IMR-90 (cell line): ENCODE measurements at regions not wholly inside any gene's neighbourhood (a gene's known extent, or its start where the extent isn't known, plus 50 kb on each side); places are given as distances from the start of the nearest gene placed in this dataset.

Experiments used
- ATAC-seq: fragments of 200-7000 bp; cut with Tn5 transposase; 2 replicates; pipeline ENCODE4 v1.9.1; 2020; ENCODE audit warnings: low read depth, mild to moderate bottlenecking, moderate library complexity
- BruUV-seq: library from RNA; stranded (reverse); fragments of 400-500 nt; replicated peaks from 2 replicates; lab custom pipeline; 2021; lab: Mats Ljungman, UMichigan
- CTCF ChIA-PET: fragments of 300-600 bp; formaldehyde crosslinking; extraction: SDS; loops from one replicate; lab custom pipeline; 2021; ENCODE audit warnings: antibody characterized with exemption; lab: Yijun Ruan, JAX
- POLR2A ChIA-PET: fragments of 300-600 bp; sonication (Branson Sonifier 250); formaldehyde crosslinking; loops from one replicate; lab custom pipeline; 2022; ENCODE audit warnings: antibody characterized with exemption; ENCODE audit not compliant: unreplicated experiment; lab: Charles Lee
- DNase-seq: peaks from one replicate; pipeline ENCODE4 v3.0.0; 2013
- H2AFZ ChIP-seq: replicated peaks from 2 replicates; pipeline ENCODE3; 2013; ENCODE audit warnings: low read length, mild to moderate bottlenecking; ENCODE audit not compliant: poor library complexity
- H2AK5ac ChIP-seq: 2 replicates; pipeline ENCODE4 v1.6.1; 2013; ENCODE audit warnings: low read depth, low read length, inconsistent platforms
- H2AK9ac ChIP-seq: replicated peaks from 2 replicates; pipeline ENCODE3; 2013; ENCODE audit warnings: mild to moderate bottlenecking, low read depth, low read length, moderate library complexity; ENCODE audit not compliant: poor library complexity
- H2BK120ac ChIP-seq: 2 replicates; pipeline ENCODE4 v1.6.1; 2013; ENCODE audit warnings: low read depth, low read length, inconsistent platforms
- H2BK15ac ChIP-seq: 3 replicates; pipeline ENCODE4 v1.6.1; 2013; ENCODE audit warnings: low read depth, low read length, inconsistent platforms
- H2BK20ac ChIP-seq: 2 replicates; pipeline ENCODE4 v1.6.1; 2013; ENCODE audit warnings: low read depth, mild to moderate bottlenecking, inconsistent platforms, low read length, moderate library complexity
- H2BK5ac ChIP-seq: 2 replicates; pipeline ENCODE4 v1.6.1; 2013; ENCODE audit warnings: mild to moderate bottlenecking, low read depth, low read length, inconsistent platforms; ENCODE audit not compliant: poor library complexity, severe bottlenecking
- H3K14ac ChIP-seq: replicated peaks from 2 replicates; pipeline ENCODE4 v1.6.1; 2013; ENCODE audit warnings: low read depth, low read length, inconsistent platforms
- H3K18ac ChIP-seq: 2 replicates; pipeline ENCODE4 v1.6.1; 2013; ENCODE audit warnings: low read depth, low read length, control low read depth
- H3K23ac ChIP-seq: 2 replicates; pipeline ENCODE4 v1.6.1; 2013; ENCODE audit warnings: low read depth, low read length, inconsistent platforms
- H3K27ac ChIP-seq: 2 replicates; pipeline ENCODE4 v1.5.1; 2013; ENCODE audit warnings: mild to moderate bottlenecking, control low read depth, low read length; ENCODE audit not compliant: insufficient read depth
- H3K27me3 ChIP-seq: 2 replicates; pipeline ENCODE4 v1.6.1; 2013; ENCODE audit warnings: low read length; ENCODE audit not compliant: control insufficient read depth, insufficient read depth
- H3K36me3 ChIP-seq: 2 replicates; pipeline ENCODE4 v1.6.1; 2013; ENCODE audit warnings: low read length, mixed read lengths; ENCODE audit not compliant: control insufficient read depth, insufficient read depth
- H3K4ac ChIP-seq: 2 replicates; pipeline ENCODE4 v1.6.1; 2013; ENCODE audit warnings: low read depth, low read length, inconsistent platforms
- H3K4me1 ChIP-seq: 2 replicates; pipeline ENCODE4 v1.6.1; 2013; ENCODE audit warnings: low read length, mixed read lengths; ENCODE audit not compliant: control insufficient read depth, insufficient read depth
- H3K4me2 ChIP-seq: 2 replicates; pipeline ENCODE4 v1.6.1; 2013; ENCODE audit warnings: low read depth, mild to moderate bottlenecking, control low read depth, low read length, moderate library complexity
- H3K4me3 ChIP-seq: 2 replicates; pipeline ENCODE4 v1.5.1; 2013; ENCODE audit warnings: low read depth, mild to moderate bottlenecking, control low read depth, low read length, moderate library complexity; ENCODE audit not compliant: insufficient read depth
- H3K56ac ChIP-seq: 2 replicates; pipeline ENCODE4 v1.6.1; 2013; ENCODE audit warnings: low read length, inconsistent platforms; ENCODE audit not compliant: insufficient read depth; ENCODE audit errors: extremely low read depth
- H3K79me1 ChIP-seq, 2 experiments: 2 replicates each; pipeline ENCODE4 v1.6.1; 2013; ENCODE audit warnings: low read length in 2 of 2, inconsistent platforms in 1 of 2, low read depth in 1 of 2
- H3K9ac ChIP-seq: 2 replicates; pipeline ENCODE4 v1.6.1; 2013; ENCODE audit warnings: low read depth, low read length, control low read depth
- H3K9me1 ChIP-seq: 2 replicates; pipeline ENCODE4 v1.6.1; 2013; ENCODE audit warnings: low read length, inconsistent platforms; ENCODE audit not compliant: insufficient read depth
- H3K9me3 ChIP-seq: 2 replicates; pipeline ENCODE4 v1.6.1; 2013; ENCODE audit warnings: low read length; ENCODE audit not compliant: control insufficient read depth, insufficient read depth
- H4K20me1 ChIP-seq: 2 replicates; pipeline ENCODE4 v1.6.1; 2013; ENCODE audit warnings: low read length, inconsistent platforms; ENCODE audit not compliant: insufficient read depth
- H4K5ac ChIP-seq: 2 replicates; pipeline ENCODE4 v1.6.1; 2013; ENCODE audit warnings: mild to moderate bottlenecking, low read depth, low read length, control low read depth
- H4K8ac ChIP-seq, 2 experiments: 2 replicates each; pipeline ENCODE4 v1.6.1; 2013; ENCODE audit warnings: low read depth in 2 of 2, low read length in 2 of 2, control low read depth in 1 of 2, inconsistent platforms in 1 of 2
- H4K91ac ChIP-seq: 2 replicates; pipeline ENCODE4 v1.6.1; 2013; ENCODE audit warnings: low read depth, low read length, inconsistent platforms; ENCODE audit not compliant: insufficient read depth
- BHLHE40 ChIP-seq: fragments of 150-350 bp; IDR thresholded peaks from 2 replicates; pipeline ENCODE4 v1.6.1; 2016; ENCODE audit warnings: mild to moderate bottlenecking, low read depth, low read length
- FOS ChIP-seq: fragments of 150-350 bp; IDR thresholded peaks from 2 replicates; pipeline ENCODE4 v1.6.1; 2016; ENCODE audit warnings: low read depth, low read length
- MAFK ChIP-seq: IDR thresholded peaks from 2 replicates; pipeline ENCODE4 v1.6.1; 2012; ENCODE audit warnings: low read depth, low read length, improper control_type of control experiment
- MAZ ChIP-seq: IDR thresholded peaks from 2 replicates; pipeline ENCODE4 v1.6.1; 2012; ENCODE audit warnings: low read depth, mild to moderate bottlenecking, low read length, improper control_type of control experiment, moderate library complexity, borderline replicate concordance
- POLR2A ChIP-seq: IDR thresholded peaks from 2 replicates; pipeline ENCODE4 v1.6.1; 2012; ENCODE audit warnings: mild to moderate bottlenecking, low read depth, low read length
- RCOR1 ChIP-seq: IDR thresholded peaks from 2 replicates; pipeline ENCODE4 v1.6.1; 2012; ENCODE audit warnings: mild to moderate bottlenecking, low read length, improper control_type of control experiment; ENCODE audit not compliant: insufficient replicate concordance
- RFX5 ChIP-seq: IDR thresholded peaks from 2 replicates; pipeline ENCODE4 v1.8.0; 2012; ENCODE audit warnings: low read depth, mild to moderate bottlenecking, low read length, moderate library complexity
- SMC3 ChIP-seq: fragments of 150-350 bp; IDR thresholded peaks from 2 replicates; pipeline ENCODE4 v1.6.1; 2016; ENCODE audit warnings: low read depth, mild to moderate bottlenecking, antibody characterized with exemption, low read length, moderate library complexity
- WGBS, 2 experiments: methylation state at CpG; one replicate each; pipeline versions ENCODE4 v1.1.5 to v1.1.7; 2013; ENCODE audit warnings: missing lambda C conversion rate in 2 of 2; ENCODE audit not compliant: insufficient read length in 1 of 2; ENCODE audit errors: extremely low coverage in 2 of 2; 5-methylcytosine and 5-hydroxymethylcytosine counted together
- dilution Hi-C: fragments of 300-500 bp; cut with HindIII; formaldehyde crosslinking; loops from one replicate; pipeline ENCODE4 v1.14.3; 2018; ENCODE audit warnings: low sequenced_read_pairs; ENCODE audit not compliant: unreplicated experiment
- in situ Hi-C: fragments of 300-500 bp; cut with MboI; formaldehyde crosslinking; loops from 3 replicates; pipeline ENCODE4 v1.14.3; 2019; ENCODE audit warnings: low sequenced_read_pairs, inconsistent platforms, mixed read lengths
- intact Hi-C: fragments of 100-400 bp; cut with micrococcal nuclease; formaldehyde crosslinking; loops from 2 replicates; pipeline ENCODE4 v1.10.0; 2022
- TF ChIP-seq, protein P1 (sequence below): conservative IDR thresholded peaks from 2 replicates; pipeline ENCODE4 v1.5.1; 2012; ENCODE audit warnings: mild to moderate bottlenecking, low read depth, low read length, improper control_type of control experiment

DNA sequence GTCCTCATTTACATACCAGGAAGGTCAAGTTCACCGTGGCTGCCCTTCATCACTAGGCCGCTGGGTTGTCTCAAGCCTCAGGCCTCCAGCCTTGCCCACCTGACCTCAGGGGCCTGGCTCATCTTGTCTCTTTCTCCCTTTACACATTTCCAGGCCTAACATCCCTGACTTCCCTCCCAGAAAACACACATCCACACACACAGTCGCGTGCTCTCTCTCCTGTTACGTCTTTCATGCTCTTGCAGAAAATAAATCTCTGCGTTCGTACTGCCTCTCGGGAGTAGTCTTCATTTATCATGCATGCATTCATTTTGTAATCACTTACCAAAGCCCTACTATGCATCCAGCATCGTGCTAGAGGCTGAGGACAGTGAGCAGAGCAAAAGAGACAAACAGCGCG, 220.0 kb upstream of the PWP1 start:
- POLR2A ChIA-PET = no interaction called here
- no TSS peak for BruUV-seq
- Histone ChIP-seq H3K56ac (no peak overlapping the region), H3K79me1 (peaks cover 7 to 10% of the 10 kb centered on the region in 2 experiments; a peak in 2 of 4 replicates), H2BK5ac (no peak overlapping the region), H2AK9ac (no peak overlapping the region), H4K8ac (no peak overlapping the region), H4K20me1 (no peaks in the 10 kb centered on the region), H2AFZ (no peak overlapping the region), H3K9me3 (no peaks in the 10 kb centered on the region), H3K4me3 (no peak overlapping the region), H3K4me2 (no peak overlapping the region), H3K27me3 (no peaks in the 10 kb centered on the region; the same call in 1 of the 2 replicates), H3K23ac (no peak overlapping the region), H3K4ac (no peak overlapping the region), H4K91ac (no peak overlapping the region), H2BK120ac (no peak overlapping the region), H3K14ac (no peak overlapping the region), H3K36me3 (no peaks in the 10 kb centered on the region), H2AK5ac (no peak overlapping the region), H4K5ac (no peak overlapping the region), H3K9me1 (peaks cover 10% of the 10 kb centered on the region), H3K27ac (no peak overlapping the region), H2BK15ac (no peak overlapping the region), H3K18ac (no peak overlapping the region), H3K9ac (no peak overlapping the region), H2BK20ac (no peak overlapping the region), H3K4me1 (peaks cover 9% of the 10 kb centered on the region)
- no peak for TF ChIP-seq BHLHE40
- TF ChIP-seq MAZ = no peak
- no peak for TF ChIP-seq POLR2A
- TF ChIP-seq, protein P1, sequence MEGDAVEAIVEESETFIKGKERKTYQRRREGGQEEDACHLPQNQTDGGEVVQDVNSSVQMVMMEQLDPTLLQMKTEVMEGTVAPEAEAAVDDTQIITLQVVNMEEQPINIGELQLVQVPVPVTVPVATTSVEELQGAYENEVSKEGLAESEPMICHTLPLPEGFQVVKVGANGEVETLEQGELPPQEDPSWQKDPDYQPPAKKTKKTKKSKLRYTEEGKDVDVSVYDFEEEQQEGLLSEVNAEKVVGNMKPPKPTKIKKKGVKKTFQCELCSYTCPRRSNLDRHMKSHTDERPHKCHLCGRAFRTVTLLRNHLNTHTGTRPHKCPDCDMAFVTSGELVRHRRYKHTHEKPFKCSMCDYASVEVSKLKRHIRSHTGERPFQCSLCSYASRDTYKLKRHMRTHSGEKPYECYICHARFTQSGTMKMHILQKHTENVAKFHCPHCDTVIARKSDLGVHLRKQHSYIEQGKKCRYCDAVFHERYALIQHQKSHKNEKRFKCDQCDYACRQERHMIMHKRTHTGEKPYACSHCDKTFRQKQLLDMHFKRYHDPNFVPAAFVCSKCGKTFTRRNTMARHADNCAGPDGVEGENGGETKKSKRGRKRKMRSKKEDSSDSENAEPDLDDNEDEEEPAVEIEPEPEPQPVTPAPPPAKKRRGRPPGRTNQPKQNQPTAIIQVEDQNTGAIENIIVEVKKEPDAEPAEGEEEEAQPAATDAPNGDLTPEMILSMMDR = no peak
- no peak for TF ChIP-seq SMC3
- TF ChIP-seq FOS = no peak
- no peak for TF ChIP-seq MAFK
- TF ChIP-seq RFX5 = no peak
- TF ChIP-seq RCOR1 = no peak
- dilution Hi-C loops (no loop called here), in situ Hi-C loops (no loop called here), intact Hi-C loops (no loop called here)
- 81% methylated on average over 8 of the region's 11 CpGs; no CpG with 5 or more reads in 1 of the 2 experiments for WGBS, 2 experiments
- DNase-seq (no peak), ATAC-seq (no peak)
- CTCF ChIA-PET = no interaction called here
